Stimulated activated CD4-positive, alpha-beta T cell treated with anti-CD3 and anti-CD28 coated beads, TNF-alpha, amount 100 ng/mL, for 48 hours (primary cell): ENCODE measurements at regions not wholly inside any gene's neighbourhood (a gene's known extent, or its start where the extent isn't known, plus 50 kb on each side); places are given as distances from the start of the nearest gene placed in this dataset.
"Not testable (repeated sequence)": the region's sequence is repeated elsewhere in the genome, so short reads cannot be mapped to it uniquely, and the experiment has no call there.

Experiments
- DNase-seq, 3 donors: peaks; one replicate each; pipeline ENCODE4 v3.0.0-alpha.2; 2020; ENCODE audit warnings: low read depth in 3 of 3

GRCh38 chr7:98771941-98772603 lies 97.7 kb downstream of the TMEM130 start:
- no peak for DNase-seq

GRCh38 chr7:98774884-98775283 lies 94.9 kb downstream of the TMEM130 start:
- DNase-seq: no peak

GRCh38 chr7:98777051-98777450 lies 92.8 kb downstream of the TMEM130 start:
- DNase-seq: no peak

- no peak for DNase-seq
Measured at GRCh38 chr7:98778421-98778820, 91.4 kb downstream of the TMEM130 start.

GRCh38 chr7:98779800-98780587 lies 89.8 kb downstream of the TMEM130 start:
- DNase-seq: no peak

- no peak for DNase-seq
Measured at GRCh38 chr7:98784216-98784785, 85.5 kb downstream of the TMEM130 start.

- DNase-seq: no peak
Measured at GRCh38 chr7:98785929-98786571, 83.8 kb downstream of the TMEM130 start.

GRCh38 chr7:98788966-98789365 lies 80.8 kb downstream of the TMEM130 start:
- DNase-seq: no peak

- not testable (repeated sequence) for DNase-seq
Measured at GRCh38 chr7:98794453-98794852, 75.4 kb downstream of the TMEM130 start.

- DNase-seq: no peak
Measured at GRCh38 chr7:98795741-98796493, 73.9 kb downstream of the TMEM130 start.
